ENCODE measurements at regions not wholly inside any gene's neighbourhood (a gene's known extent, or its start where the extent isn't known, plus 50 kb on each side); places are given as distances from the start of the nearest gene placed in this dataset.

DNA sequence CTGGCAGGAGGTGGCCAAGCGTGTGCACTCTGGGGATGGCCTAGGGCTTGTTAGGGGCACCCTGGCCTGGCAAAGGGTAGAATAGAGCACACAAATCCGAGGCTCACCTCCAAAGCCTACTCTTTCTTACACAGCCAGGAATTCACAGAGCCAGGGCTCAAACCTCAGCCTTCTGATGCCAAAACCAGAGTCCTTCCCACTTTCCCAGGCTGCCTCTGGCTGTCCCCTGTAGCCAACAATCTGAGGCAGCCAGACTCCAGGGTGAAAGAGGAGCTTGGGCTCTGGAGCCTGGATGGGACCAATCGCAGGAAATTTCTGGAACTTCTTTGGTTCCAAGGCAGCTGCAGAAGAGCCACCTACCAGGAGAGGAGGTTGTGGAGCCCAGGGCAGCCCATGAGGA is 127.9 kb downstream of the COPRS start:
- no peaks in the 10 kb centered on the region for H3K79me2 ChIP-seq (ENCODE audit: low read depth)
- TF ChIP-seq EZH2 (IDR thresholded peaks at IDR 0.05; ENCODE audit: low read depth), result no peak
- TF ChIP-seq, protein P1, sequence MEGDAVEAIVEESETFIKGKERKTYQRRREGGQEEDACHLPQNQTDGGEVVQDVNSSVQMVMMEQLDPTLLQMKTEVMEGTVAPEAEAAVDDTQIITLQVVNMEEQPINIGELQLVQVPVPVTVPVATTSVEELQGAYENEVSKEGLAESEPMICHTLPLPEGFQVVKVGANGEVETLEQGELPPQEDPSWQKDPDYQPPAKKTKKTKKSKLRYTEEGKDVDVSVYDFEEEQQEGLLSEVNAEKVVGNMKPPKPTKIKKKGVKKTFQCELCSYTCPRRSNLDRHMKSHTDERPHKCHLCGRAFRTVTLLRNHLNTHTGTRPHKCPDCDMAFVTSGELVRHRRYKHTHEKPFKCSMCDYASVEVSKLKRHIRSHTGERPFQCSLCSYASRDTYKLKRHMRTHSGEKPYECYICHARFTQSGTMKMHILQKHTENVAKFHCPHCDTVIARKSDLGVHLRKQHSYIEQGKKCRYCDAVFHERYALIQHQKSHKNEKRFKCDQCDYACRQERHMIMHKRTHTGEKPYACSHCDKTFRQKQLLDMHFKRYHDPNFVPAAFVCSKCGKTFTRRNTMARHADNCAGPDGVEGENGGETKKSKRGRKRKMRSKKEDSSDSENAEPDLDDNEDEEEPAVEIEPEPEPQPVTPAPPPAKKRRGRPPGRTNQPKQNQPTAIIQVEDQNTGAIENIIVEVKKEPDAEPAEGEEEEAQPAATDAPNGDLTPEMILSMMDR (conservative IDR thresholded peaks at IDR 0.05), result no peak
- H3K27ac ChIP-seq, result no peak overlapping the region
- no peaks in the 10 kb centered on the region for H3K27me3 ChIP-seq (ENCODE audit: insufficient read depth, low read depth)
- ChIA-PET POLR2A (ENCODE audit: unreplicated experiment) (interaction anchor here (0.7 kb wide), 1 partner anchor 423 kb away, joined by 3 read pairs; no protein-coding TSS in a partner anchor), CTCF (no interaction called here)
- H3K9me2 ChIP-seq (ENCODE audit: insufficient read depth), result no peaks in the 10 kb centered on the region
- no peak overlapping the region for H3K4me3 ChIP-seq
- H3K9me3 ChIP-seq (ENCODE audit: insufficient read depth, low read depth), result no peaks in the 10 kb centered on the region
- H3K4me2 ChIP-seq, result no peak overlapping the region
- H3K36me3 ChIP-seq (ENCODE audit: low read depth), result no peaks in the 10 kb centered on the region
- no peaks in the 10 kb centered on the region for H4K20me1 ChIP-seq (ENCODE audit: insufficient read depth)
- peaks cover 12% of the 10 kb centered on the region; the same call in 1 of the 2 replicates for H3K4me1 ChIP-seq (replicated peaks; ENCODE audit: insufficient read depth)
- no TSS peak for BruUV-seq (replicated peaks)
- no peak for DNase-seq
- H2AFZ ChIP-seq, result no peak overlapping the region
- H3F3A ChIP-seq (ENCODE audit: insufficient read depth, low read depth), result no peaks in the 10 kb centered on the region; the same call in 1 of the 2 replicates
- intact Hi-C loops (cut with micrococcal nuclease; ENCODE audit: unreplicated experiment), result no loop called here

DNA sequence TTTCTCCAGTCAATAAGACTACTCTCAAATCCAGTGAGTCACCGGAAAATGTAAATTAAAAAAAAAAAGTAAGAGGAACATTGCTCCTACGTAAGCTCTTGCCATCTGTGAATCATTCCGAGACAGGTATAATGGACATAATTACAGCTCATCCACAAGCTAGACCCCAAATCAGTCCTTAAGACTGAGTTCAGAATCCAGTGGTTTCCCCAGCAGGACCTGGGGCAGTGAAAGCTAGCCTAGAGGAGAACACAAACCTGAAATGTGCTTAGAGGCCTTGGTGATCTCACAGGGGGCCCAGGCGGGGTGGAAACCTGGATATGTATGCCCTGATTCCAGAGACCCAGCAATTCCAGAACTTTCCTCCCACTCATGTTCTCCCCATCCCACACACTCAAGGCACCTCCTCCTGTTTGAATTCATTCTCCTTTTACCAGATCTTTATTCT is 132.0 kb downstream of the COPRS start:
- Histone ChIP-seq H2AFZ (no peak overlapping the region), H3F3A (ENCODE audit: insufficient read depth, low read depth) (no peaks in the 10 kb centered on the region; the same call in 1 of the 2 replicates), H3K36me3 (ENCODE audit: low read depth) (no peaks in the 10 kb centered on the region), H3K4me1 (replicated peaks; ENCODE audit: insufficient read depth) (peaks cover 12% of the 10 kb centered on the region; the same call in 1 of the 2 replicates), H4K20me1 (ENCODE audit: insufficient read depth) (no peaks in the 10 kb centered on the region), H3K9me3 (ENCODE audit: insufficient read depth, low read depth) (no peaks in the 10 kb centered on the region), H3K27ac (no peak overlapping the region), H3K4me3 (no peak overlapping the region), H3K4me2 (peak overlapping the region; percentile 29), H3K79me2 (ENCODE audit: low read depth) (no peaks in the 10 kb centered on the region), H3K27me3 (ENCODE audit: insufficient read depth, low read depth) (no peaks in the 10 kb centered on the region), H3K9me2 (ENCODE audit: insufficient read depth) (no peaks in the 10 kb centered on the region)
- DNase-seq, result peak in 1 of 2 experiments; percentile 76
- ChIA-PET POLR2A (ENCODE audit: unreplicated experiment) (no interaction called here), CTCF (interaction anchor here (0.7 kb wide), 1 partner anchor 71 kb away, joined by 3 read pairs; no protein-coding TSS in a partner anchor)
- intact Hi-C loops (cut with micrococcal nuclease; ENCODE audit: unreplicated experiment), result loop anchor here (10.0 kb wide), 1 partner anchor 98 kb away; no protein-coding TSS in a partner anchor
- no TSS peak for BruUV-seq (replicated peaks)
- TF ChIP-seq, protein P1 (conservative IDR thresholded peaks at IDR 0.05), result no peak
- no peak for TF ChIP-seq EZH2 (IDR thresholded peaks at IDR 0.05; ENCODE audit: low read depth)

DNA sequence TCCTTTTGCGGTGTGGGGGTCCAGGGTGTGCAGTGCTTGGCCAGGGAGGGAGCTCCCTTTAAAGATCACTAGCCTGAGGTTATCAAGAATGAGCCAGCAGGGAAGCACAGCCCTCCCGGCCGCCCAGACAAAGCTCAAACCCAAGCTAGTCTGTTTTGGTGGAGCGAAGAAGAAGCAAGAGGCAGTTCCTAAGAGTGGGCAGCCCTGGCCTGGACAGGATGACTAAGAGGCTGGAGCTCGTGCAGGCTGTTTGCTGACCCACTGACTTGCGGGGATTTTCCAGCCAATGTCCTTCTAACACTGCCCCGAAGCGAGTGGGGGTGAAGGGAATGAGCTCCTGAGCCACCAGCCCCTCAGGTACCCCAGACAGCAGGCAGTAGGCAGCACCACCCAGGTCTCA is 134.4 kb downstream of the COPRS start:
- no peak overlapping the region for H2AFZ ChIP-seq
- H3K27ac ChIP-seq, result no peak overlapping the region
- no peaks in the 10 kb centered on the region; the same call in 1 of the 2 replicates for H3F3A ChIP-seq (ENCODE audit: insufficient read depth, low read depth)
- H3K4me1 ChIP-seq (replicated peaks; ENCODE audit: insufficient read depth), result peaks cover 12% of the 10 kb centered on the region; the same call in 1 of the 2 replicates
- CTCF ChIA-PET, result no interaction called here
- TF ChIP-seq, protein P1 (conservative IDR thresholded peaks at IDR 0.05), result no peak
- TF ChIP-seq EZH2 (IDR thresholded peaks at IDR 0.05; ENCODE audit: low read depth), result no peak
- H3K4me3 ChIP-seq, result no peak overlapping the region
- no peaks in the 10 kb centered on the region for H3K36me3 ChIP-seq (ENCODE audit: low read depth)
- H3K9me2 ChIP-seq (ENCODE audit: insufficient read depth), result no peaks in the 10 kb centered on the region
- no TSS peak for BruUV-seq (replicated peaks)
- H3K27me3 ChIP-seq (ENCODE audit: insufficient read depth, low read depth), result no peaks in the 10 kb centered on the region
- intact Hi-C loops (cut with micrococcal nuclease; ENCODE audit: unreplicated experiment), result loop anchor here (10.0 kb wide), 1 partner anchor 100 kb away; no protein-coding TSS in a partner anchor
- no peaks in the 10 kb centered on the region for H3K9me3 ChIP-seq (ENCODE audit: insufficient read depth, low read depth)
- H4K20me1 ChIP-seq (ENCODE audit: insufficient read depth), result no peaks in the 10 kb centered on the region
- no peak overlapping the region for H3K4me2 ChIP-seq
- no peaks in the 10 kb centered on the region for H3K79me2 ChIP-seq (ENCODE audit: low read depth)
- DNase-seq, result no peak
- POLR2A ChIA-PET (ENCODE audit: unreplicated experiment), result no interaction called here
